RWPE2 (cell line): ENCODE measurements at regions not wholly inside any gene's neighbourhood (a gene's known extent, or its start where the extent isn't known, plus 50 kb on each side); places are given as distances from the start of the nearest gene placed in this dataset.

Experiments
- ATAC-seq: fragments of 200-7000 bp; cut with Tn5 transposase; 3 replicates; pipeline ENCODE4 v1.9.1; 2021; ENCODE audit warnings: low read depth
- DNase-seq: peaks from one replicate; pipeline ENCODE4 v3.0.0-alpha.2; 2020; ENCODE audit warnings: low spot score
- H3K27ac ChIP-seq: fragments of 450-650 bp; 2 replicates; pipeline ENCODE4 v1.5.1; 2017; ENCODE audit warnings: mild to moderate bottlenecking; ENCODE audit not compliant: poor library complexity, severe bottlenecking
- H3K27me3 ChIP-seq: fragments of 250-450 bp; sonication (Bioruptor Pico); 2 replicates; pipeline ENCODE4 v1.5.1; 2021; ENCODE audit warnings: mild to moderate bottlenecking, moderate library complexity; ENCODE audit not compliant: insufficient read depth, poor library complexity, severe bottlenecking
- H3K36me3 ChIP-seq: fragments of 250-450 bp; sonication (Bioruptor Pico); 2 replicates; pipeline ENCODE4 v1.5.1; 2020; ENCODE audit warnings: low read depth, mild to moderate bottlenecking, moderate library complexity
- H3K4me1 ChIP-seq: fragments of 250-450 bp; sonication (Bioruptor Pico); 2 replicates; pipeline ENCODE4 v1.5.1; 2021; ENCODE audit warnings: mild to moderate bottlenecking, moderate library complexity; ENCODE audit not compliant: insufficient read depth, poor library complexity, severe bottlenecking
- H3K4me3 ChIP-seq: fragments of 250-450 bp; sonication (Bioruptor Pico); 2 replicates; pipeline ENCODE4 v1.5.1; 2021; ENCODE audit warnings: mild to moderate bottlenecking, moderate library complexity; ENCODE audit not compliant: severe bottlenecking
- H3K9me3 ChIP-seq: fragments of 250-450 bp; sonication (Bioruptor Pico); 2 replicates; pipeline ENCODE4 v1.5.1; 2021; ENCODE audit warnings: mild to moderate bottlenecking, moderate library complexity; ENCODE audit not compliant: severe bottlenecking
- TF ChIP-seq, protein P1 (sequence below): fragments of 450-650 bp; IDR thresholded peaks from one replicate; pipeline ENCODE4 v1.5.1; 2017; ENCODE audit warnings: mild to moderate bottlenecking, moderate library complexity; ENCODE audit not compliant: poor library complexity, severe bottlenecking

DNA sequence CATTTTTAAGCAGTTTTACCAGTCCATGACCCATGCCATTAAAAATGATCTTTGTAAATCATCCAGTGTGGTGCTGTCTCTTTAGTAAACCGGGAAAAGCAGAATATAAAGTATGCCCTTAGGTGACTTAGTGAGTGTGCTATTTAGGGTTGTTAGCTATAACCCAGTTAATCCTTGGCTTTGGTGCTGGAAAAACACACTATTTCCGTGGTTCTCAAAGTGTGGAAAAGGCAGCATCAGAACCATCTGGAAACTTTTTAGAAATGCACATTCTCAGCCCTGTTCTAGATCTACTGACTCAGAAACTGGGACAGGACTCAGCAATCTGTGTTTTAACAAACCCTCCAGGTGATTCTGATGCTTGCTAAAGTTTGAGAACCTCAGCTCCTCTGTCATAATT lies 123.6 kb upstream of the ZNF608 start:
- no peak for ATAC-seq

DNA sequence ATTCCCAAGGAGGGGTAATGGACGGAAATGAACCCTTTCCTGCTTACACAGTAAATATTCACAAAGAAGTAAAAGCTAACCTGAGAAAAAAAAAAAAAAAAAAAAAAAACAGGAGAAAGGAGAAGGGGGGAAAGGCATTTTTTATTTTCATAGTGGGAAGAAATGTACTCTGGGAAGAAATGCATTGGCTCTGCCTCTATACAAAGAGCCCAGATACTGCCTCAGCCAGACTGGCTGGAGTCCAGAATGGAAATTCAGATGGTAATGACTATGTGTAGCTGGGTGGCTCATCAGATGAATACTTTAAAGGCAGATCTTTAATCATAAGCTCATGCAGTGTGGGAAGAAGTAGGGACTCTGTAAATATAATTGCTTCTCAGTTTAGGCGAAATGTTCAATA lies 124.9 kb upstream of the ZNF608 start:
- Histone ChIP-seq H3K27ac (no peak overlapping the region), H3K4me1 (no peaks in the 10 kb centered on the region), H3K4me3 (no peak overlapping the region), H3K9me3 (no peaks in the 10 kb centered on the region), H3K27me3 (no peaks in the 10 kb centered on the region), H3K36me3 (no peaks in the 10 kb centered on the region)
- no peak for DNase-seq
- no peak for ATAC-seq
- TF ChIP-seq, protein P1, sequence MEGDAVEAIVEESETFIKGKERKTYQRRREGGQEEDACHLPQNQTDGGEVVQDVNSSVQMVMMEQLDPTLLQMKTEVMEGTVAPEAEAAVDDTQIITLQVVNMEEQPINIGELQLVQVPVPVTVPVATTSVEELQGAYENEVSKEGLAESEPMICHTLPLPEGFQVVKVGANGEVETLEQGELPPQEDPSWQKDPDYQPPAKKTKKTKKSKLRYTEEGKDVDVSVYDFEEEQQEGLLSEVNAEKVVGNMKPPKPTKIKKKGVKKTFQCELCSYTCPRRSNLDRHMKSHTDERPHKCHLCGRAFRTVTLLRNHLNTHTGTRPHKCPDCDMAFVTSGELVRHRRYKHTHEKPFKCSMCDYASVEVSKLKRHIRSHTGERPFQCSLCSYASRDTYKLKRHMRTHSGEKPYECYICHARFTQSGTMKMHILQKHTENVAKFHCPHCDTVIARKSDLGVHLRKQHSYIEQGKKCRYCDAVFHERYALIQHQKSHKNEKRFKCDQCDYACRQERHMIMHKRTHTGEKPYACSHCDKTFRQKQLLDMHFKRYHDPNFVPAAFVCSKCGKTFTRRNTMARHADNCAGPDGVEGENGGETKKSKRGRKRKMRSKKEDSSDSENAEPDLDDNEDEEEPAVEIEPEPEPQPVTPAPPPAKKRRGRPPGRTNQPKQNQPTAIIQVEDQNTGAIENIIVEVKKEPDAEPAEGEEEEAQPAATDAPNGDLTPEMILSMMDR = no peak

More for the DNA sequence above, 123.6 kb upstream of the ZNF608 start:
- H3K9me3 ChIP-seq = no peaks in the 10 kb centered on the region
- no peaks in the 10 kb centered on the region for H3K36me3 ChIP-seq
- no peaks in the 10 kb centered on the region for H3K4me1 ChIP-seq
- H3K4me3 ChIP-seq = no peak overlapping the region
- no peak overlapping the region for H3K27ac ChIP-seq
- TF ChIP-seq, protein P1 = no peak
- no peak for DNase-seq
- H3K27me3 ChIP-seq = no peaks in the 10 kb centered on the region

DNA sequence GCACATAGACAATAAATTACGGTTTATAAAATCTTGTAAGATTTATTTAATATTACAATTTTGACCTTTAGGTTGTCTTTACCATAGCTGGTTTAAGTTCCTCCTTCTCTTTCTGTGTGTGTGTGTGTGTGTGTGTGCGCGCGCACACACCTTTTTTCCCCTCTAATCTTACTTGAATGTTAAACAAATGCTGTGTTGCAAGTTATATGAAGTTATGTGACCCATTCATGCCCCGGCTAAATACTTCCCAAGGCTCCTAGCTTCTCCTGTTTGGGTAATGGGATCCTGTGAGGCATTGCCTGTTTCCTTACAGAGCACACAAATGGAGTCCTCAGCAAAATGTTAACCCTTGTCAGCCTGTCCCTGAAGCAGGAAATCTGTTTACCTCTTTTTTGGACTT lies 125.6 kb upstream of the ZNF608 start:
- TF ChIP-seq, protein P1 = no peak
- H3K4me1 ChIP-seq = no peaks in the 10 kb centered on the region
- ATAC-seq (no peak), DNase-seq (no peak)
- no peak overlapping the region for H3K27ac ChIP-seq
- no peaks in the 10 kb centered on the region for H3K27me3 ChIP-seq
- no peaks in the 10 kb centered on the region for H3K9me3 ChIP-seq
- no peak overlapping the region for H3K4me3 ChIP-seq
- no peaks in the 10 kb centered on the region for H3K36me3 ChIP-seq

DNA sequence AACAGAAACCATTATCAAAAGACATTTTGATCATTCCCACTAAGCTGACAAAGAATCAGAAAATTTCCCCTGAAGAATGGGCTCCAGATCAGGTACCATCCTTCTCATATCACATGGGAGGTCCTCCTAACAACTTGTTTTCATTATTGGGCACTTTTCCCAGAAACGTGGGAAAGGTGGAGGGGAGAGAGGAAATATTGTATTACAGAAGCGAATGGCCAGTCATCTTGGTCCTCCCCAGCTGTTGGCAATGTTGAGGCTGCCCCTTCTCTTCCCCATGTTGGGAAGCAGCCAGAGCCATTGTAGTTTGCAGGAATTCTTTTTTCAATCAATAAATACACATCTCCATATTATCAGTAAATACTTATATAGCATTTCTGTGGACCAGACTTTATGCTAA lies 126.2 kb upstream of the ZNF608 start:
- no peak overlapping the region for H3K27ac ChIP-seq
- DNase-seq (no peak), ATAC-seq (no peak)
- H3K4me1 ChIP-seq = no peaks in the 10 kb centered on the region
- no peak overlapping the region for H3K4me3 ChIP-seq
- no peaks in the 10 kb centered on the region for H3K27me3 ChIP-seq
- no peaks in the 10 kb centered on the region for H3K36me3 ChIP-seq
- TF ChIP-seq, protein P1 = no peak
- no peaks in the 10 kb centered on the region for H3K9me3 ChIP-seq

DNA sequence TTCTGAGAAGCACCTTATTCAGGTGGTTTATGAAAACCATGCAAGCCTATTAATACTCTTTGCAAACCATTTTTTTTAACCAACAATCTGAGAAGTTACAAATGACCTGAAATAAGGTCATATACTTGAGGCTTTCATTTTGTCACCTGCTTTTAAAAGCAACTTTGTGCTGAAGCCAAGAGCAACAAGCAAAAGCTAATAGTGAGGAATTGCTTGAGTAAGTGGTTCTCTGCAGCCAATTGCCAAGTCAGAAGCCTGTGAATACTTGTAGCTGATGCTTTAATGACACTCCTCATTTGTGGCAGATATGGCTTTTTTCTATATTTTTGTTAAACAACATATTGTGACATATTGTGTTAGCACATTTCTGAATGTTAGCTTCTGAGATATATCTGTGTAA lies 126.7 kb upstream of the ZNF608 start:
- TF ChIP-seq, protein P1 = no peak
- ATAC-seq = no peak
- Histone ChIP-seq H3K4me3 (no peak overlapping the region), H3K4me1 (no peaks in the 10 kb centered on the region), H3K27ac (no peak overlapping the region), H3K9me3 (no peaks in the 10 kb centered on the region), H3K27me3 (no peaks in the 10 kb centered on the region), H3K36me3 (no peaks in the 10 kb centered on the region)
- no peak for DNase-seq
